ENCODE measurements at regions not wholly inside any gene's neighbourhood (a gene's known extent, or its start where the extent isn't known, plus 50 kb on each side); places are given as distances from the start of the nearest gene placed in this dataset.

- H3K27me3 ChIP-seq = no peaks in the 10 kb centered on the region
- no peak for ATAC-seq
- no peaks in the 10 kb centered on the region for H3K9me3 ChIP-seq
- no peaks in the 10 kb centered on the region for H3K36me3 ChIP-seq (replicated peaks in 1 of 2; ENCODE audit: insufficient read depth in 1 of 2, low read depth in 2 of 2)
- no peak overlapping the region for H3K27ac ChIP-seq
- H3K4me3 ChIP-seq = no peak overlapping the region
- DNase-seq = no peak
- no peaks in the 10 kb centered on the region for H3K4me1 ChIP-seq
- TF ChIP-seq, protein P1, sequence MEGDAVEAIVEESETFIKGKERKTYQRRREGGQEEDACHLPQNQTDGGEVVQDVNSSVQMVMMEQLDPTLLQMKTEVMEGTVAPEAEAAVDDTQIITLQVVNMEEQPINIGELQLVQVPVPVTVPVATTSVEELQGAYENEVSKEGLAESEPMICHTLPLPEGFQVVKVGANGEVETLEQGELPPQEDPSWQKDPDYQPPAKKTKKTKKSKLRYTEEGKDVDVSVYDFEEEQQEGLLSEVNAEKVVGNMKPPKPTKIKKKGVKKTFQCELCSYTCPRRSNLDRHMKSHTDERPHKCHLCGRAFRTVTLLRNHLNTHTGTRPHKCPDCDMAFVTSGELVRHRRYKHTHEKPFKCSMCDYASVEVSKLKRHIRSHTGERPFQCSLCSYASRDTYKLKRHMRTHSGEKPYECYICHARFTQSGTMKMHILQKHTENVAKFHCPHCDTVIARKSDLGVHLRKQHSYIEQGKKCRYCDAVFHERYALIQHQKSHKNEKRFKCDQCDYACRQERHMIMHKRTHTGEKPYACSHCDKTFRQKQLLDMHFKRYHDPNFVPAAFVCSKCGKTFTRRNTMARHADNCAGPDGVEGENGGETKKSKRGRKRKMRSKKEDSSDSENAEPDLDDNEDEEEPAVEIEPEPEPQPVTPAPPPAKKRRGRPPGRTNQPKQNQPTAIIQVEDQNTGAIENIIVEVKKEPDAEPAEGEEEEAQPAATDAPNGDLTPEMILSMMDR (IDR thresholded peaks at IDR 0.05) = no peak
- TF ChIP-seq POLR2A (IDR thresholded peaks at IDR 0.05) = no peak
- WGBS, 2 donors = 74 to 89% methylated on average over 5 of the region's 5 CpGs
- intact Hi-C loops (cut with DNase I) = no loop called here
Observed at GRCh38 chr4:156654410-156654809, 317.2 kb downstream of the PDGFC start.

DNA sequence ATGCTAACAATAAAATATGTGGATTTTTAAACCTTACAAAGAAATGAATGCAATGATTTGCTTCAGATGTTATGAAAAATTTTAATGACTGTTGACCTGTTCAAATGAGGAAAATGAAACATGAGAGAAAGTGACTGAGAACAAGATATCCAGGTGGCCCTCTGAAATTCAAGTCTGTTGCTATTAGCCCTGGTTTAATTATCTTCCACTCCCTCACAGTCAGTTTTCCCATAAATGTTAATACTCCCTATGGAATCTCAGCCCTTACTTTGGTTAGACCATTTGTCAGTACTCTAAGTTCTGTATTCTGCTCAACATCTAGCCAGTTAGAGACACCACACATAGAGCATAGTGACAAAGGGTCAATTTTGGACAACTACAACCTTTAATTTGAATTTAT lies 327.8 kb downstream of the PDGFC start:
- H3K4me1 ChIP-seq = no peaks in the 10 kb centered on the region
- TF ChIP-seq, protein P1 (IDR thresholded peaks at IDR 0.05) = no peak
- TF ChIP-seq POLR2A (IDR thresholded peaks at IDR 0.05) = no peak
- H3K27me3 ChIP-seq = no peaks in the 10 kb centered on the region
- H3K27ac ChIP-seq = no peak overlapping the region
- ATAC-seq = no peak
- no peak for DNase-seq
- H3K36me3 ChIP-seq (replicated peaks in 1 of 2; ENCODE audit: insufficient read depth in 1 of 2, low read depth in 2 of 2) = no peaks in the 10 kb centered on the region
- no peaks in the 10 kb centered on the region for H3K9me3 ChIP-seq
- intact Hi-C loops (cut with DNase I) = no loop called here
- H3K4me3 ChIP-seq = no peak overlapping the region

- 67 to 75% methylated on average over 3 of the region's 3 CpGs for WGBS, 2 donors
- TF ChIP-seq, protein P1 (IDR thresholded peaks at IDR 0.05) = no peak
- TF ChIP-seq POLR2A (IDR thresholded peaks at IDR 0.05) = no peak
- intact Hi-C loops (cut with DNase I) = no loop called here
Observed at GRCh38 chr4:156642161-156642560, 329.4 kb downstream of the PDGFC start.

GRCh38 chr4:156638925-156639605 lies 332.5 kb downstream of the PDGFC start:
- Histone ChIP-seq H3K9me3 (no peaks in the 10 kb centered on the region), H3K4me3 (no peak overlapping the region), H3K36me3 (replicated peaks in 1 of 2; ENCODE audit: insufficient read depth in 1 of 2, low read depth in 2 of 2) (no peaks in the 10 kb centered on the region), H3K27ac (no peak overlapping the region), H3K27me3 (no peaks in the 10 kb centered on the region), H3K4me1 (no peaks in the 10 kb centered on the region)
- TF ChIP-seq, protein P1 (IDR thresholded peaks at IDR 0.05) = no peak
- no peak for TF ChIP-seq POLR2A (IDR thresholded peaks at IDR 0.05)
- WGBS, 2 donors = 59 to 62% methylated on average over 4 of the region's 4 CpGs
- DNase-seq = no peak
- intact Hi-C loops (cut with DNase I) = no loop called here
- no peak for ATAC-seq

More at GRCh38 chr4:156642161-156642560, 329.4 kb downstream of the PDGFC start:
- no peak for DNase-seq
- ATAC-seq = no peak
- Histone ChIP-seq H3K4me1 (no peaks in the 10 kb centered on the region), H3K27me3 (no peaks in the 10 kb centered on the region), H3K36me3 (replicated peaks in 1 of 2; ENCODE audit: insufficient read depth in 1 of 2, low read depth in 2 of 2) (no peaks in the 10 kb centered on the region), H3K9me3 (no peaks in the 10 kb centered on the region), H3K27ac (no peak overlapping the region), H3K4me3 (no peak overlapping the region)

DNA sequence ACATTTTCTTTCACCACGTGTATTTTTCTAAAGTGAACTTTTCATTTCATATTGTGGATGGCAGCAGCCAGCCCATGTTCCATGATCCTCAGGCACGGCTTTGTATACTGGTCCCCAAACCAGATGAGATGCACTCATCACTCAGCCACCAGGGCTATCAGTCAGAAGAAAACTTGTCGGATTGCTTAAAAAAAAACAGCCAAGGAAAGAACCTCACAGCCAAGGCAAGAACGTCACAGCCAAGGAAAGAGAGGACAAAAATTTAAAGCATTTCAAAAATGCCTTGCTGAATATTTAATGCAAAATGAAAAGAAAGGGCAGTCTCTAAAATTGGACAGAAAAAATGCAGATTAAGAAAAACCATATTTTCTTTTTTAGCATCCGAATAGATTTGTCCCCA lies 333.3 kb downstream of the PDGFC start:
- no peaks in the 10 kb centered on the region for H3K9me3 ChIP-seq
- 46 to 55% methylated on average over 5 of the region's 5 CpGs for WGBS, 2 donors
- H3K36me3 ChIP-seq (replicated peaks in 1 of 2; ENCODE audit: insufficient read depth in 1 of 2, low read depth in 2 of 2) = no peaks in the 10 kb centered on the region
- no peak overlapping the region for H3K27ac ChIP-seq
- H3K27me3 ChIP-seq = no peaks in the 10 kb centered on the region
- no peak overlapping the region for H3K4me3 ChIP-seq
- intact Hi-C loops (cut with DNase I) = no loop called here
- ATAC-seq = no peak
- TF ChIP-seq, protein P1 (IDR thresholded peaks at IDR 0.05) = no peak
- no peak for TF ChIP-seq POLR2A (IDR thresholded peaks at IDR 0.05)
- H3K4me1 ChIP-seq = no peaks in the 10 kb centered on the region
- DNase-seq = no peak

Data from body of pancreas (tissue), 4 donors.